NCI-H524 (cell line): ENCODE measurements at regions not wholly inside any gene's neighbourhood (a gene's known extent, or its start where the extent isn't known, plus 50 kb on each side); places are given as distances from the start of the nearest gene placed in this dataset.
"Not testable (repeated sequence)": the region's sequence is repeated elsewhere in the genome, so short reads cannot be mapped to it uniquely, and the experiment has no call there.

Experiments
- DNase-seq, 2 experiments: peaks; one replicate each; lab custom pipeline; 2025; lab: John Stamatoyannopoulos, UW

- DNase-seq: no peak
Observed at GRCh38 chr1:184183919-184184318, 132.4 kb downstream of the TSEN15 start.

- DNase-seq: not testable (repeated sequence)
Observed at GRCh38 chr1:184184614-184185013, 133.1 kb downstream of the TSEN15 start.

- DNase-seq: no peak
Observed at GRCh38 chr1:184185347-184185746, 133.8 kb downstream of the TSEN15 start.

- DNase-seq: no peak
Observed at GRCh38 chr1:184186167-184186566, 134.6 kb downstream of the TSEN15 start.

- DNase-seq: no peak
Observed at GRCh38 chr1:184187097-184187496, 135.6 kb downstream of the TSEN15 start.

GRCh38 chr1:184188037-184188436 lies 136.5 kb downstream of the TSEN15 start:
- no peak for DNase-seq

- DNase-seq: peak in 1 of 2 experiments; percentile 16
Observed at GRCh38 chr1:184189361-184189760, 137.8 kb downstream of the TSEN15 start.

GRCh38 chr1:184190616-184191015 lies 139.1 kb downstream of the TSEN15 start:
- no peak for DNase-seq

- DNase-seq: peak in 1 of 2 experiments; percentile 63
Observed at GRCh38 chr1:184191181-184191621, 139.7 kb downstream of the TSEN15 start.

GRCh38 chr1:184192796-184193195 lies 141.3 kb downstream of the TSEN15 start:
- DNase-seq: no peak

GRCh38 chr1:184193451-184193850 lies 141.9 kb downstream of the TSEN15 start:
- DNase-seq: no peak

- no peak for DNase-seq
Observed at GRCh38 chr1:184194236-184194635, 142.7 kb downstream of the TSEN15 start.

GRCh38 chr1:184195722-184196121 lies 144.2 kb downstream of the TSEN15 start:
- DNase-seq: not testable (repeated sequence)

- DNase-seq: no peak
Observed at GRCh38 chr1:184197831-184198230, 146.3 kb downstream of the TSEN15 start.

- no peak for DNase-seq
Observed at GRCh38 chr1:184199036-184199435, 147.5 kb downstream of the TSEN15 start.

GRCh38 chr1:184199438-184200085 lies 148.0 kb downstream of the TSEN15 start:
- DNase-seq: no peak

GRCh38 chr1:184208622-184209021 lies 157.1 kb downstream of the TSEN15 start:
- no peak for DNase-seq

GRCh38 chr1:184210031-184210430 lies 158.5 kb downstream of the TSEN15 start:
- peak in 1 of 2 experiments; percentile 63 for DNase-seq

GRCh38 chr1:184210862-184211261 lies 159.3 kb downstream of the TSEN15 start:
- peak in 1 of 2 experiments; percentile 38 for DNase-seq

GRCh38 chr1:184212649-184213314 lies 161.3 kb downstream of the TSEN15 start:
- DNase-seq: no peak

GRCh38 chr1:184214128-184214527 lies 162.6 kb downstream of the TSEN15 start:
- no peak for DNase-seq

- DNase-seq: no peak
Observed at GRCh38 chr1:184215274-184215925, 163.9 kb downstream of the TSEN15 start.

GRCh38 chr1:184218458-184219075 lies 167.0 kb downstream of the TSEN15 start:
- no peak for DNase-seq
